ENCODE measurements at regions not wholly inside any gene's neighbourhood (a gene's known extent, or its start where the extent isn't known, plus 50 kb on each side); places are given as distances from the start of the nearest gene placed in this dataset.

- TF ChIP-seq CTCF (conservative IDR thresholded peaks at IDR 0.05; ENCODE audit: low read length) = no peak
- TF ChIP-seq EZH2phosphoT487 (IDR thresholded peaks at IDR 0.05; ENCODE audit: borderline replicate concordance) = no peak
Observed at GRCh38 chr22:48279461-48279756, 1517.0 kb downstream of the TBC1D22A start.
